Kidney epithelial cell (primary cell): ENCODE measurements at regions not wholly inside any gene's neighbourhood (a gene's known extent, or its start where the extent isn't known, plus 50 kb on each side); places are given as distances from the start of the nearest gene placed in this dataset.
"Not testable (repeated sequence)": the region's sequence is repeated elsewhere in the genome, so short reads cannot be mapped to it uniquely, and the experiment has no call there.

Source experiments
- DNase-seq: peaks from one replicate; pipeline ENCODE4 v3.0.0-alpha.2; 2010; ENCODE audit warnings: low read depth
- H3K27me3 ChIP-seq: 2 replicates; pipeline ENCODE4 v1.6.0; 2011; ENCODE audit warnings: low read length; ENCODE audit not compliant: control insufficient read depth, insufficient read depth
- H3K36me3 ChIP-seq: 2 replicates; pipeline ENCODE4 v1.5.1; 2011; ENCODE audit warnings: low read length; ENCODE audit not compliant: control insufficient read depth, insufficient read depth
- H3K4me3 ChIP-seq: 2 replicates; pipeline ENCODE4 v1.5.1; 2011; ENCODE audit warnings: low read depth, mild to moderate bottlenecking, control low read depth, low read length
- CTCF ChIP-seq: IDR thresholded peaks from 2 replicates; pipeline ENCODE4 v1.5.1; 2011; ENCODE audit warnings: mild to moderate bottlenecking, moderate library complexity, low read length, control low read depth, inconsistent platforms; ENCODE audit not compliant: insufficient read depth, poor library complexity, severe bottlenecking

DNA sequence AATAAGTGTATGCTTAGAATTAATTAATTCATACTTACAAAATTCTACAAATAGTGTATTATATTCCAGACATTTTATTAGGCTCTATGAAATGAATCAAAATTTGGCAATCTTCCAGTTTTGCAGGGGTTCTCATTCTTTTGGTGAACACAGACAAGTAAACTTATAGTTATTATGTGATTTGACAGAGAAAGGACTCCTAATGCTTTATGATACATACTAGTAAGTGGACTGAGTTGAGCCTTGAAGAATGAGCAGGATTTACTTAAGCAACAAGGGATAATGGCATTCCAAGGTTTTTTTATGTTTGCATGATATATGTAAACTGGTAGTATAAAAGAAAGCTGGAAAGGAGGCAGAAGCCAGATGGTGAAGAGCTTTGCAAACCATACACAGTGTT lies 145.7 kb upstream of the FERD3L start:
- H3K27me3 ChIP-seq, result no peaks in the 10 kb centered on the region
- no peak for DNase-seq
- H3K4me3 ChIP-seq, result no peak overlapping the region
- no peaks in the 10 kb centered on the region for H3K36me3 ChIP-seq
- no peak for TF ChIP-seq CTCF

DNA sequence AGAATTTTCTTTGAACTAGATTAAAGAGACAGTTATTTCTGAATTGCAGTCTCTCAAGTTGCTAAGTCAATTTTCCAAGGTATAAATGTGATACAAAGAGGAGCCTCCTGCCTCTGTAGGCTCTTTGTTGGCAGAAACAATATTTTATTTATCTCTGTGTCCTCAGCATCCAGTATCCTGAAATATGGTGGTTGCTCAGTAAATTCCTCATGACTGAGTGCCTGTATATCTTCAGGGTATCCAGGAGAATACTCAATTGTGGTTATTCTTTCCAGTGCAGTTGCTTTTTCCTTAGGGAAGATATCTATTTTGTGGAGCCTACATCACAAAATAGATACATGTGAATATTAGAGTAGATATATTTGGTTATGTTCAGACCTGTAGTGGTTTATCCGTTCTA lies 144.8 kb upstream of the FERD3L start:
- Histone ChIP-seq H3K4me3 (no peak overlapping the region), H3K36me3 (no peaks in the 10 kb centered on the region), H3K27me3 (no peaks in the 10 kb centered on the region)
- DNase-seq, result no peak
- TF ChIP-seq CTCF, result no peak

DNA sequence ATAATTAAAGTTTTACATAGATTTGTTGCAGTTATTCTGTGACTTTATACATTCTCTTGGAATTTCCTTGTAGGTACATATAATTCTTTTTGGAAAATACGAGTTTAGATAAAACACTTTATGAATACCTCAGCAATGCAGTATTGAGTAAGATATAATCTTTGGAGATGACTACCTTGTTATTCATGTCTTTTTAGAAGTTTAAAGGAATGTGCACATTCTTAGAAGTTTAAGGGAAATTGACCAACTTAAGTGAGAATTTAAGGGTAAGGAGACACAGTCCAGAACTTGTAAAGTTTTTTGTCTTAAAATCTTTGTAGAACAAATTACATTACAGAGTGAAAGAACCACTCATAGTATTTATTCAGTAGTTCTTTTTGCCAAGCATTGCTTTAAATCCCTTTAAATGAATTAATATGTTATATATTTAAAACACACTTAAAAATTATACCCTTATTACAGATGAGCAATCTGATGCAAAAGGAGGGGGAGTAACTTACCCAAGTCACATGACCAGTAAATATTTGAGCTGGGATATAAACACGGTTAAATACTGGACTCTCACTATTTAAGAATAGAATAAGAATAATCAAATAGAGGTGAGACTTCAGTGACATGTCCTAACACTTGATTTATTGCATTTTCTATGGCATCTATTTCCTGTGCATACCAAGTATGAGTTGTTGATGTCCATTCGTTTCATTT lies 139.5 kb upstream of the FERD3L start:
- Histone ChIP-seq H3K27me3 (no peaks in the 10 kb centered on the region), H3K36me3 (no peaks in the 10 kb centered on the region), H3K4me3 (no peak overlapping the region)
- DNase-seq, result no peak
- TF ChIP-seq CTCF, result no peak

DNA sequence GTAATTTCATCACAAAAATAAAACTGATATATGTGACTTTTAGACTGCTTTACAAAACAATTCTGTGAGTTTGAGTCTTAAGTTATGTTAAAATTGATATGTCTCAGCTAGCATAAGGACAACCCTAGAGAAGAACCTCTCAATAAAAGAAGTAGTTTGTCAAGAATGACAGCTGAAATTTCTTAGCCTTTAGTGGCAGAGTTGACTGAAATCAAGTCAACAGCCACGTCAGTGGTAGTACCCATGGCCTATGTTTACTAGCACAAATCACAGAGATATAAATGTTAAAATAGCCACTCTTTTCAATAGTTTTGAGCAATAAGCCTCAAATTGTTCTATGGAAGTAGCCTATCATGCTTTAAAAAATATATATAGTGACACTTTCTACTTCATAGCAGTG lies 138.9 kb upstream of the FERD3L start:
- DNase-seq, result no peak
- Histone ChIP-seq H3K4me3 (no peak overlapping the region), H3K36me3 (no peaks in the 10 kb centered on the region), H3K27me3 (no peaks in the 10 kb centered on the region)
- TF ChIP-seq CTCF, result no peak

GRCh38 chr7:19275000-19275399 lies 129.8 kb upstream of the FERD3L start:
- no peak for TF ChIP-seq CTCF
- Histone ChIP-seq H3K36me3 (no peaks in the 10 kb centered on the region), H3K27me3 (no peaks in the 10 kb centered on the region), H3K4me3 (no peak overlapping the region)
- DNase-seq, result no peak

- not testable (repeated sequence) for DNase-seq, H3K4me3 ChIP-seq, H3K36me3 ChIP-seq, H3K27me3 ChIP-seq
These were observed 127.1 kb upstream of the FERD3L start for GRCh38 chr7:19272329-19272728.
